GM12878 (cell line): ENCODE measurements at regions not wholly inside any gene's neighbourhood (a gene's known extent, or its start where the extent isn't known, plus 50 kb on each side); places are given as distances from the start of the nearest gene placed in this dataset.

Source experiments
- ATAC-seq: fragments of 200-7000 bp; cut with Tn5 transposase; 3 replicates; pipeline ENCODE4 v1.9.1; 2020; ENCODE audit warnings: mild to moderate bottlenecking, moderate library complexity
- BruUV-seq: library from RNA; stranded (reverse); fragments of 400-500 nt; replicated peaks from 2 replicates; lab custom pipeline; 2021; lab: Mats Ljungman, UMichigan
- CTCF ChIA-PET: fragments of 300-600 bp; sonication (Branson Sonifier 250); formaldehyde crosslinking; extraction: SDS; loops from one replicate; lab custom pipeline; 2021; ENCODE audit warnings: inconsistent platforms; lab: Yijun Ruan, JAX
- POLR2A ChIA-PET: fragments of 350-600 bp; formaldehyde crosslinking; extraction: SDS; loops from one replicate; lab custom pipeline; 2021; ENCODE audit warnings: inconsistent platforms; lab: Charles Lee
- RAD21 ChIA-PET: fragments of 300-600 bp; sonication (Branson Sonifier 250); formaldehyde crosslinking; loops from one replicate; lab custom pipeline; 2023; ENCODE audit warnings: antibody characterized with exemption; ENCODE audit not compliant: unreplicated experiment; lab: Charles Lee
- SMC1A ChIA-PET: fragments of 300-600 bp; sonication (Branson Sonifier 250); formaldehyde crosslinking; loops from one replicate; lab custom pipeline; 2023; ENCODE audit not compliant: unreplicated experiment, uncharacterized antibody; lab: Charles Lee
- DNase-seq: peaks from one replicate; pipeline ENCODE4 v3.0.0-alpha.2; 2011; ENCODE audit warnings: low read depth, low spot score
- FAIRE-seq: peaks from 3 replicates; lab custom pipeline; 2011; peaks lifted over from hg19 to GRCh38; lab: Jason Lieb, UNC
- H2AFZ ChIP-seq: 2 replicates; pipeline ENCODE4 v1.6.0; 2011; ENCODE audit warnings: low read depth, low read length, control low read depth; ENCODE audit not compliant: control insufficient read depth
- H3K27ac ChIP-seq: 2 replicates; pipeline ENCODE4 v1.5.1; 2011; ENCODE audit warnings: control low read depth; ENCODE audit not compliant: control insufficient read depth, insufficient read depth
- H3K27me3 ChIP-seq, 2 experiments: replicated peaks in 1 of 2; 2 replicates each; pipeline versions ENCODE4 v1.6.0 to v1.6.1; 2011; ENCODE audit warnings: low read length in 1 of 2; ENCODE audit not compliant: control insufficient read depth in 2 of 2, insufficient read depth in 2 of 2
- H3K36me3 ChIP-seq, 2 experiments: 2 replicates each; pipeline ENCODE4 v1.5.1; 2011; ENCODE audit warnings: low read length in 1 of 2; ENCODE audit not compliant: control insufficient read depth in 2 of 2, insufficient read depth in 2 of 2
- H3K4me1 ChIP-seq: 2 replicates; pipeline ENCODE4 v1.6.1; 2011; ENCODE audit warnings: mild to moderate bottlenecking, low read length, moderate library complexity, mixed read lengths; ENCODE audit not compliant: control insufficient read depth, insufficient read depth
- H3K4me2 ChIP-seq: 2 replicates; pipeline ENCODE4 v1.6.0; 2011; ENCODE audit warnings: control low read depth; ENCODE audit not compliant: control insufficient read depth, insufficient read depth
- H3K4me3 ChIP-seq: fragments of 200-600 bp; sonication (generic); 2 replicates; pipeline ENCODE4 v1.5.1; 2016
- H3K79me2 ChIP-seq: 2 replicates; pipeline ENCODE4 v1.6.0; 2011; ENCODE audit warnings: low read length; ENCODE audit not compliant: control insufficient read depth, insufficient read depth
- H3K9ac ChIP-seq: 2 replicates; pipeline ENCODE4 v1.8.0; 2011; ENCODE audit warnings: low read length, control low read depth, mixed read lengths; ENCODE audit not compliant: control insufficient read depth, insufficient read depth
- H3K9me3 ChIP-seq: replicated peaks from 3 replicates; pipeline ENCODE4 v1.5.1; 2011; ENCODE audit warnings: mild to moderate bottlenecking, low read length; ENCODE audit not compliant: control insufficient read depth, insufficient read depth
- H4K20me1 ChIP-seq: 2 replicates; pipeline ENCODE4 v1.6.0; 2011; ENCODE audit not compliant: control insufficient read depth, insufficient read depth
- FOXK2 ChIP-seq: fragments of 450-650 bp; IDR thresholded peaks from 2 replicates; pipeline ENCODE4 v1.6.1; 2017; ENCODE audit warnings: mild to moderate bottlenecking, moderate library complexity
- PRDM15 ChIP-seq: fragments of 450-650 bp; formaldehyde crosslinking; IDR thresholded peaks from 2 replicates; pipeline ENCODE4 v1.4.0; 2020; ENCODE audit warnings: mild to moderate bottlenecking, moderate library complexity
- RBBP5 ChIP-seq: fragments of 200-600 bp; sonication (generic); conservative IDR thresholded peaks from 2 replicates; pipeline ENCODE4 v1.6.1; 2016
- SMARCA5 ChIP-seq: fragments of 450-650 bp; IDR thresholded peaks from 2 replicates; pipeline ENCODE4 v1.6.1; 2017; ENCODE audit warnings: mild to moderate bottlenecking
- WGBS: methylation state at CpG from one replicate; pipeline ENCODE4 v1.1.6; 2016; ENCODE audit warnings: low lambda C conversion rate; ENCODE audit not compliant: insufficient replicate concordance, insufficient coverage; ENCODE audit errors: missing lambda C conversion rate; 5-methylcytosine and 5-hydroxymethylcytosine counted together
- in situ Hi-C: fragments of 300-500 bp; cut with MboI; formaldehyde crosslinking; loops from 9 replicates; pipeline ENCODE4 v1.14.3; 2018; ENCODE audit warnings: mixed read lengths
- intact Hi-C: fragments of 100-400 bp; cut with micrococcal nuclease; formaldehyde crosslinking; loops from one replicate; pipeline ENCODE4 v1.14.2; 2022; ENCODE audit not compliant: unreplicated experiment
- TF ChIP-seq, protein P1 (sequence below): IDR thresholded peaks from 2 replicates; pipeline ENCODE4 v1.6.1; 2011; ENCODE audit warnings: mild to moderate bottlenecking, low read depth, low read length, moderate library complexity; ENCODE audit not compliant: insufficient replicate concordance
- TF ChIP-seq, protein P2 (sequence below): IDR thresholded peaks from 2 replicates; pipeline ENCODE4 v1.6.1; 2011; ENCODE audit warnings: low read depth, mild to moderate bottlenecking, low read length, moderate library complexity, borderline replicate concordance; ENCODE audit errors: extremely low read depth
- TF ChIP-seq, protein P3 (sequence below): fragments of 450-650 bp; IDR thresholded peaks from 2 replicates; pipeline ENCODE4 v1.6.1; 2018; ENCODE audit warnings: borderline replicate concordance, mild to moderate bottlenecking; ENCODE audit not compliant: partially characterized antibody

- no peak overlapping the region for H2AFZ ChIP-seq
- H3K9ac ChIP-seq = no peak overlapping the region
- no peak overlapping the region for H3K4me3 ChIP-seq
- ChIA-PET POLR2A (no interaction called here), CTCF (interaction anchor here (1.3 kb wide), 1 partner anchor 78 kb away, joined by 5 read pairs; no protein-coding TSS in a partner anchor), SMC1A (interaction anchor here (0.8 kb wide), 1 partner anchor 265 kb away, joined by 4 read pairs; no protein-coding TSS in a partner anchor), RAD21 (interaction anchor here (1.0 kb wide), 1 partner anchor 10 kb away, joined by 3 read pairs; no protein-coding TSS in a partner anchor)
- DNase-seq = no peak
- no peaks in the 10 kb centered on the region; the same call in 2 of the 3 replicates for H3K9me3 ChIP-seq
- no peak for ATAC-seq
- 50% methylated on average over 1 of the region's 1 CpG for WGBS
- no peak overlapping the region for H3K27ac ChIP-seq
- no peak for FAIRE-seq
- H3K4me2 ChIP-seq = no peak overlapping the region
- BruUV-seq = no TSS peak
- no peak for TF ChIP-seq SMARCA5
- TF ChIP-seq, protein P1, sequence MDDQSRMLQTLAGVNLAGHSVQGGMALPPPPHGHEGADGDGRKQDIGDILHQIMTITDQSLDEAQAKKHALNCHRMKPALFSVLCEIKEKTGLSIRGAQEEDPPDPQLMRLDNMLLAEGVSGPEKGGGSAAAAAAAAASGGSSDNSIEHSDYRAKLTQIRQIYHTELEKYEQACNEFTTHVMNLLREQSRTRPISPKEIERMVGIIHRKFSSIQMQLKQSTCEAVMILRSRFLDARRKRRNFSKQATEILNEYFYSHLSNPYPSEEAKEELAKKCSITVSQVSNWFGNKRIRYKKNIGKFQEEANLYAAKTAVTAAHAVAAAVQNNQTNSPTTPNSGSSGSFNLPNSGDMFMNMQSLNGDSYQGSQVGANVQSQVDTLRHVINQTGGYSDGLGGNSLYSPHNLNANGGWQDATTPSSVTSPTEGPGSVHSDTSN = no peak
- in situ Hi-C loops = no loop called here
- no peaks in the 10 kb centered on the region for H3K4me1 ChIP-seq
- no peaks in the 10 kb centered on the region for H3K79me2 ChIP-seq
- no peaks in the 10 kb centered on the region for H4K20me1 ChIP-seq
- no peaks in the 10 kb centered on the region for H3K36me3 ChIP-seq
- H3K27me3 ChIP-seq = no peaks in the 10 kb centered on the region; a peak in 1 of 4 replicates
- intact Hi-C loops = loop anchor here (10.0 kb wide), 1 partner anchor 645 kb away; the partner anchor contains the start of gene ELL2
Measured at GRCh38 chr5:96609369-96609768, 52.8 kb upstream of the CAST start.

DNA sequence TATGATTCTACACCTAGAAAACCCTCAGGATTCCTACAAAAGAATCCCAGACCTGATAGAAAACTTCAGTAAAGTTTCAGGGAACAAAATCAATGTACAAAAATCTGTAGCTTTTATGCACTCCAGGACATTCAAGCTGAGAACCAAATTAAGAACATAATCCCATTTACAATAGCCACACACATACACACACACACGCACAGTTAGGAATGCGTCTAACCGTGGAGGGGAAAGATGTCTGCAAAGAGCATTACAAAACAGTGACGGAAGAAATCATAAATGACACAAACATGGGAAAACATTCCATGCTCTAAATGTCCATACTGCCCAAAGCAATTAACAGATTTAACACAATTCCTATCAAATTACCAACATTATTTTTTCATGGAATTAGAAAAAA lies 51.4 kb upstream of the CAST start:
- DNase-seq = no peak
- intact Hi-C loops = no loop called here
- Histone ChIP-seq H3K4me2 (no peak overlapping the region), H3K27me3 (no peaks in the 10 kb centered on the region; a peak in 2 of 4 replicates), H3K79me2 (no peaks in the 10 kb centered on the region), H2AFZ (no peak overlapping the region), H3K4me1 (no peaks in the 10 kb centered on the region), H3K9ac (no peak overlapping the region), H3K27ac (no peak overlapping the region), H3K36me3 (no peaks in the 10 kb centered on the region), H4K20me1 (no peaks in the 10 kb centered on the region), H3K9me3 (no peaks in the 10 kb centered on the region; the same call in 2 of the 3 replicates), H3K4me3 (no peak overlapping the region)
- ATAC-seq = no peak
- in situ Hi-C loops = loop anchor here (10.0 kb wide), 1 partner anchor 554 kb away; no protein-coding TSS in a partner anchor
- POLR2A ChIA-PET = no interaction called here
- WGBS = 74% methylated on average over 4 of the region's 4 CpGs
- no peak for FAIRE-seq
- CTCF ChIA-PET = interaction anchor here (0.8 to 1.3 kb wide), 3 partner anchors 15 to 268 kb away, joined by 3 to 5 read pairs (median 4); no protein-coding TSS in a partner anchor
- RAD21 ChIA-PET = no interaction called here
- no TSS peak for BruUV-seq
- SMC1A ChIA-PET = interaction anchor here (0.9 kb wide), 1 partner anchor 450 kb away, joined by 3 read pairs; no protein-coding TSS in a partner anchor
- TF ChIP-seq RBBP5 (no peak), FOXK2 (no peak), PRDM15 (CRISPR knock-in tag) (no peak)
- TF ChIP-seq, protein P2, sequence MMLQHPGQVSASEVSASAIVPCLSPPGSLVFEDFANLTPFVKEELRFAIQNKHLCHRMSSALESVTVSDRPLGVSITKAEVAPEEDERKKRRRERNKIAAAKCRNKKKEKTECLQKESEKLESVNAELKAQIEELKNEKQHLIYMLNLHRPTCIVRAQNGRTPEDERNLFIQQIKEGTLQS = no peak
- TF ChIP-seq, protein P3, sequence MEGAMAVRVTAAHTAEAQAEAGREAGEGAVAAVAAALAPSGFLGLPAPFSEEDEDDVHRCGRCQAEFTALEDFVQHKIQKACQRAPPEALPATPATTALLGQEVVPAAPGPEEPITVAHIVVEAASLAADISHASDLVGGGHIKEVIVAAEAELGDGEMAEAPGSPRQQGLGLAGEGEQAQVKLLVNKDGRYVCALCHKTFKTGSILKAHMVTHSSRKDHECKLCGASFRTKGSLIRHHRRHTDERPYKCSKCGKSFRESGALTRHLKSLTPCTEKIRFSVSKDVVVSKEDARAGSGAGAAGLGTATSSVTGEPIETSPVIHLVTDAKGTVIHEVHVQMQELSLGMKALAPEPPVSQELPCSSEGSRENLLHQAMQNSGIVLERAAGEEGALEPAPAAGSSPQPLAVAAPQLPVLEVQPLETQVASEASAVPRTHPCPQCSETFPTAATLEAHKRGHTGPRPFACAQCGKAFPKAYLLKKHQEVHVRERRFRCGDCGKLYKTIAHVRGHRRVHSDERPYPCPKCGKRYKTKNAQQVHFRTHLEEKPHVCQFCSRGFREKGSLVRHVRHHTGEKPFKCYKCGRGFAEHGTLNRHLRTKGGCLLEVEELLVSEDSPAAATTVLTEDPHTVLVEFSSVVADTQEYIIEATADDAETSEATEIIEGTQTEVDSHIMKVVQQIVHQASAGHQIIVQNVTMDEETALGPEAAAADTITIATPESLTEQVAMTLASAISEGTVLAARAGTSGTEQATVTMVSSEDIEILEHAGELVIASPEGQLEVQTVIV = no peak
